ENCODE measurements at regions not wholly inside any gene's neighbourhood (a gene's known extent, or its start where the extent isn't known, plus 50 kb on each side); places are given as distances from the start of the nearest gene placed in this dataset.

GRCh38 chr2:136310797-136311603, 193.1 kb upstream of the CXCR4 start:
- Histone ChIP-seq H3K27me3 (ENCODE audit: insufficient read depth, low read length) (no peaks in the 10 kb centered on the region), H3K9me3 (ENCODE audit: low read length) (no peaks in the 10 kb centered on the region), H3K36me3 (ENCODE audit: insufficient read depth, low read length) (no peaks in the 10 kb centered on the region), H2AFZ (ENCODE audit: low read depth, low read length) (no peak overlapping the region), H3K4me1 (ENCODE audit: insufficient read depth, low read length) (no peaks in the 10 kb centered on the region), H3K4me3 (ENCODE audit: low read length) (no peak overlapping the region)

- H3K36me3 ChIP-seq (ENCODE audit: insufficient read depth, low read length), result no peaks in the 10 kb centered on the region
- H3K4me3 ChIP-seq (ENCODE audit: low read length), result no peak overlapping the region
- no peaks in the 10 kb centered on the region for H3K9me3 ChIP-seq (ENCODE audit: low read length)
- no peaks in the 10 kb centered on the region for H3K27me3 ChIP-seq (ENCODE audit: insufficient read depth, low read length)
- H3K4me1 ChIP-seq (ENCODE audit: insufficient read depth, low read length), result no peaks in the 10 kb centered on the region
- no peak overlapping the region for H2AFZ ChIP-seq (ENCODE audit: low read depth, low read length)
These were observed 192.1 kb upstream of the CXCR4 start for GRCh38 chr2:136310005-136310495.

GRCh38 chr2:136308611-136309010, 190.7 kb upstream of the CXCR4 start:
- H3K36me3 ChIP-seq (ENCODE audit: insufficient read depth, low read length), result no peaks in the 10 kb centered on the region
- no peak overlapping the region for H3K4me3 ChIP-seq (ENCODE audit: low read length)
- H3K27me3 ChIP-seq (ENCODE audit: insufficient read depth, low read length), result no peaks in the 10 kb centered on the region
- no peaks in the 10 kb centered on the region for H3K9me3 ChIP-seq (ENCODE audit: low read length)
- no peak overlapping the region for H2AFZ ChIP-seq (ENCODE audit: low read depth, low read length)
- peaks cover 6% of the 10 kb centered on the region for H3K4me1 ChIP-seq (ENCODE audit: insufficient read depth, low read length)

- H3K9me3 ChIP-seq (ENCODE audit: low read length), result no peaks in the 10 kb centered on the region
- H3K4me1 ChIP-seq (ENCODE audit: insufficient read depth, low read length), result peaks cover 10% of the 10 kb centered on the region
- no peaks in the 10 kb centered on the region for H3K27me3 ChIP-seq (ENCODE audit: insufficient read depth, low read length)
- no peak overlapping the region for H2AFZ ChIP-seq (ENCODE audit: low read depth, low read length)
- H3K4me3 ChIP-seq (ENCODE audit: low read length), result no peak overlapping the region
- H3K36me3 ChIP-seq (ENCODE audit: insufficient read depth, low read length), result no peaks in the 10 kb centered on the region
These were observed 188.9 kb upstream of the CXCR4 start for GRCh38 chr2:136306836-136307235.

GRCh38 chr2:136305517-136306192, 187.7 kb upstream of the CXCR4 start:
- Histone ChIP-seq H2AFZ (ENCODE audit: low read depth, low read length) (no peak overlapping the region), H3K36me3 (ENCODE audit: insufficient read depth, low read length) (no peaks in the 10 kb centered on the region), H3K9me3 (ENCODE audit: low read length) (no peaks in the 10 kb centered on the region), H3K4me1 (ENCODE audit: insufficient read depth, low read length) (peaks cover 18% of the 10 kb centered on the region), H3K4me3 (ENCODE audit: low read length) (no peak overlapping the region), H3K27me3 (ENCODE audit: insufficient read depth, low read length) (no peaks in the 10 kb centered on the region)

- peaks cover 19% of the 10 kb centered on the region for H3K4me1 ChIP-seq (ENCODE audit: insufficient read depth, low read length)
- H2AFZ ChIP-seq (ENCODE audit: low read depth, low read length), result no peak overlapping the region
- no peaks in the 10 kb centered on the region for H3K36me3 ChIP-seq (ENCODE audit: insufficient read depth, low read length)
- no peak overlapping the region for H3K4me3 ChIP-seq (ENCODE audit: low read length)
- no peaks in the 10 kb centered on the region for H3K27me3 ChIP-seq (ENCODE audit: insufficient read depth, low read length)
- no peaks in the 10 kb centered on the region for H3K9me3 ChIP-seq (ENCODE audit: low read length)
These were observed 183.1 kb upstream of the CXCR4 start for GRCh38 chr2:136301006-136301405.

GRCh38 chr2:136298631-136299030, 180.7 kb upstream of the CXCR4 start:
- H3K4me1 ChIP-seq (ENCODE audit: insufficient read depth, low read length), result peaks cover 13% of the 10 kb centered on the region
- H3K36me3 ChIP-seq (ENCODE audit: insufficient read depth, low read length), result no peaks in the 10 kb centered on the region
- H3K9me3 ChIP-seq (ENCODE audit: low read length), result no peaks in the 10 kb centered on the region
- H3K27me3 ChIP-seq (ENCODE audit: insufficient read depth, low read length), result no peaks in the 10 kb centered on the region
- no peak overlapping the region for H3K4me3 ChIP-seq (ENCODE audit: low read length)
- no peak overlapping the region for H2AFZ ChIP-seq (ENCODE audit: low read depth, low read length)

GRCh38 chr2:136297994-136298393, 180.0 kb upstream of the CXCR4 start:
- peaks cover 8% of the 10 kb centered on the region for H3K4me1 ChIP-seq (ENCODE audit: insufficient read depth, low read length)

GRCh38 chr2:136297312-136297711, 179.4 kb upstream of the CXCR4 start:
- Histone ChIP-seq H3K36me3 (ENCODE audit: insufficient read depth, low read length) (no peaks in the 10 kb centered on the region), H2AFZ (ENCODE audit: low read depth, low read length) (no peak overlapping the region), H3K27me3 (ENCODE audit: insufficient read depth, low read length) (no peaks in the 10 kb centered on the region), H3K9me3 (ENCODE audit: low read length) (no peaks in the 10 kb centered on the region), H3K4me1 (ENCODE audit: insufficient read depth, low read length) (peaks cover 8% of the 10 kb centered on the region), H3K4me3 (ENCODE audit: low read length) (no peak overlapping the region)

More at GRCh38 chr2:136297994-136298393, 180.0 kb upstream of the CXCR4 start:
- no peak overlapping the region for H3K4me3 ChIP-seq (ENCODE audit: low read length)
- no peaks in the 10 kb centered on the region for H3K27me3 ChIP-seq (ENCODE audit: insufficient read depth, low read length)
- no peaks in the 10 kb centered on the region for H3K9me3 ChIP-seq (ENCODE audit: low read length)
- H2AFZ ChIP-seq (ENCODE audit: low read depth, low read length), result no peak overlapping the region
- no peaks in the 10 kb centered on the region for H3K36me3 ChIP-seq (ENCODE audit: insufficient read depth, low read length)

GRCh38 chr2:136295168-136295567, 177.2 kb upstream of the CXCR4 start:
- Histone ChIP-seq H3K9me3 (ENCODE audit: low read length) (no peaks in the 10 kb centered on the region), H3K27me3 (ENCODE audit: insufficient read depth, low read length) (no peaks in the 10 kb centered on the region), H2AFZ (ENCODE audit: low read depth, low read length) (no peak overlapping the region), H3K4me3 (ENCODE audit: low read length) (no peak overlapping the region), H3K36me3 (ENCODE audit: insufficient read depth, low read length) (no peaks in the 10 kb centered on the region), H3K4me1 (ENCODE audit: insufficient read depth, low read length) (no peaks in the 10 kb centered on the region)

GRCh38 chr2:136291871-136292270, 173.9 kb upstream of the CXCR4 start:
- H3K4me3 ChIP-seq (ENCODE audit: low read length), result no peak overlapping the region
- no peak overlapping the region for H2AFZ ChIP-seq (ENCODE audit: low read depth, low read length)
- no peaks in the 10 kb centered on the region for H3K4me1 ChIP-seq (ENCODE audit: insufficient read depth, low read length)
- H3K27me3 ChIP-seq (ENCODE audit: insufficient read depth, low read length), result no peaks in the 10 kb centered on the region
- no peaks in the 10 kb centered on the region for H3K36me3 ChIP-seq (ENCODE audit: insufficient read depth, low read length)
- no peaks in the 10 kb centered on the region for H3K9me3 ChIP-seq (ENCODE audit: low read length)

GRCh38 chr2:136290326-136290725, 172.4 kb upstream of the CXCR4 start:
- Histone ChIP-seq H3K36me3 (ENCODE audit: insufficient read depth, low read length) (no peaks in the 10 kb centered on the region), H3K27me3 (ENCODE audit: insufficient read depth, low read length) (no peaks in the 10 kb centered on the region), H3K4me1 (ENCODE audit: insufficient read depth, low read length) (no peaks in the 10 kb centered on the region), H2AFZ (ENCODE audit: low read depth, low read length) (no peak overlapping the region), H3K4me3 (ENCODE audit: low read length) (no peak overlapping the region), H3K9me3 (ENCODE audit: low read length) (no peaks in the 10 kb centered on the region)

- H3K4me3 ChIP-seq (ENCODE audit: low read length), result no peak overlapping the region
- H3K4me1 ChIP-seq (ENCODE audit: insufficient read depth, low read length), result no peaks in the 10 kb centered on the region
- no peak overlapping the region for H2AFZ ChIP-seq (ENCODE audit: low read depth, low read length)
- no peaks in the 10 kb centered on the region for H3K9me3 ChIP-seq (ENCODE audit: low read length)
- no peaks in the 10 kb centered on the region for H3K36me3 ChIP-seq (ENCODE audit: insufficient read depth, low read length)
- H3K27me3 ChIP-seq (ENCODE audit: insufficient read depth, low read length), result no peaks in the 10 kb centered on the region
These were observed 170.3 kb upstream of the CXCR4 start for GRCh38 chr2:136288249-136288648.

Measured in neuron (in vitro differentiated cells).